PC-9 (cell line): ENCODE measurements at regions not wholly inside any gene's neighbourhood (a gene's known extent, or its start where the extent isn't known, plus 50 kb on each side); places are given as distances from the start of the nearest gene placed in this dataset.

Source experiments
- CTCF ChIP-seq: fragments of 200-600 bp; sonication (generic); conservative IDR thresholded peaks from 2 replicates; pipeline ENCODE4 v1.6.1; 2017; ENCODE audit warnings: mixed run types, antibody characterized with exemption, mild to moderate bottlenecking, moderate library complexity
- EZH2 ChIP-seq: fragments of 200-600 bp; sonication (generic); IDR thresholded peaks from 2 replicates; pipeline ENCODE4 v1.8.0; 2017; ENCODE audit warnings: antibody characterized with exemption, low read depth

GRCh38 chr16:5508371-5508770, 410.8 kb upstream of the EEF2KMT start:
- TF ChIP-seq EZH2 (no peak), CTCF (no peak)
